Inflammatory macrophage (primary cell): ENCODE measurements at regions not wholly inside any gene's neighbourhood (a gene's known extent, or its start where the extent isn't known, plus 50 kb on each side); places are given as distances from the start of the nearest gene placed in this dataset.

Experiments
- DNase-seq, 2 donors: peaks; one replicate each; pipeline ENCODE4 v3.0.0-alpha.2; 2020 to 2022

GRCh38 chr13:106917673-106918556 lies 350.0 kb upstream of the ARGLU1 start:
- peak; percentile 69 for DNase-seq

- no peak for DNase-seq
Measured at GRCh38 chr13:106917024-106917571, 349.2 kb upstream of the ARGLU1 start.

GRCh38 chr13:106916329-106916976 lies 348.5 kb upstream of the ARGLU1 start:
- DNase-seq, result no peak

- DNase-seq, result no peak
Measured at GRCh38 chr13:106915146-106915545, 347.2 kb upstream of the ARGLU1 start.

GRCh38 chr13:106911627-106912026 lies 343.7 kb upstream of the ARGLU1 start:
- no peak for DNase-seq

- DNase-seq, result no peak
Measured at GRCh38 chr13:106911020-106911419, 343.1 kb upstream of the ARGLU1 start.

GRCh38 chr13:106906426-106906996 lies 338.6 kb upstream of the ARGLU1 start:
- DNase-seq, result no peak

GRCh38 chr13:106905380-106906162 lies 337.6 kb upstream of the ARGLU1 start:
- DNase-seq, result no peak

- no peak for DNase-seq
Measured at GRCh38 chr13:106899442-106899841, 331.5 kb upstream of the ARGLU1 start.

GRCh38 chr13:106898231-106898630 lies 330.3 kb upstream of the ARGLU1 start:
- DNase-seq, result no peak

- no peak for DNase-seq
Measured at GRCh38 chr13:106888148-106888547, 320.2 kb upstream of the ARGLU1 start.

GRCh38 chr13:106887686-106888085 lies 319.7 kb upstream of the ARGLU1 start:
- DNase-seq, result no peak

- DNase-seq, result no peak
Measured at GRCh38 chr13:106883976-106884375, 316.0 kb upstream of the ARGLU1 start.

- DNase-seq, result no peak
Measured at GRCh38 chr13:106882246-106882645, 314.3 kb upstream of the ARGLU1 start.

- no peak for DNase-seq
Measured at GRCh38 chr13:106879806-106880205, 311.9 kb upstream of the ARGLU1 start.

- no peak for DNase-seq
Measured at GRCh38 chr13:106874323-106874722, 306.4 kb upstream of the ARGLU1 start.

- no peak for DNase-seq
Measured at GRCh38 chr13:106873810-106874209, 305.9 kb upstream of the ARGLU1 start.

GRCh38 chr13:106867249-106867648 lies 299.3 kb upstream of the ARGLU1 start:
- peak; percentile 5 to 37 for DNase-seq

GRCh38 chr13:106865716-106866440 lies 297.9 kb upstream of the ARGLU1 start:
- DNase-seq, result no peak

- DNase-seq, result no peak
Measured at GRCh38 chr13:106859533-106859904, 291.6 kb upstream of the ARGLU1 start.

GRCh38 chr13:106858903-106859532 lies 291.1 kb upstream of the ARGLU1 start:
- no peak for DNase-seq
